ENCODE measurements at regions not wholly inside any gene's neighbourhood (a gene's known extent, or its start where the extent isn't known, plus 50 kb on each side); places are given as distances from the start of the nearest gene placed in this dataset.

GRCh38 chr13:87094646-87095045, 576.5 kb upstream of the SLITRK5 start:
- H3K36me3 ChIP-seq: no peaks in the 10 kb centered on the region
- no peak for FAIRE-seq
- 10 to 17% methylated on average over 3 of the region's 3 CpGs for WGBS, 2 donors
- TF ChIP-seq CTCF (IDR thresholded peaks at IDR 0.05): no peak
- no peaks in the 10 kb centered on the region for H3K9me3 ChIP-seq
- ATAC-seq: no peak
- H3K4me3 ChIP-seq: no peak overlapping the region
- no peaks in the 10 kb centered on the region for H3K4me1 ChIP-seq
- H3K27me3 ChIP-seq: no peaks in the 10 kb centered on the region
- intact Hi-C loops (cut with DNase I): no loop called here
- DNase-seq: no peak
- no peak overlapping the region for H3K27ac ChIP-seq

- TF ChIP-seq CTCF (IDR thresholded peaks at IDR 0.05): no peak
- FAIRE-seq (no peak), ATAC-seq (no peak), DNase-seq (no peak)
- intact Hi-C loops (cut with DNase I): no loop called here
- no peaks in the 10 kb centered on the region for H3K9me3 ChIP-seq
- H3K27ac ChIP-seq: no peak overlapping the region
- no peaks in the 10 kb centered on the region for H3K27me3 ChIP-seq
- 69 to 73% methylated on average over 5 of the region's 5 CpGs for WGBS, 2 donors
- no peak overlapping the region for H3K4me3 ChIP-seq
- no peaks in the 10 kb centered on the region for H3K4me1 ChIP-seq
- no peaks in the 10 kb centered on the region for H3K36me3 ChIP-seq
Measured at GRCh38 chr13:87100431-87100830, 570.7 kb upstream of the SLITRK5 start.

GRCh38 chr13:87107651-87108050, 563.5 kb upstream of the SLITRK5 start:
- no peak overlapping the region for H3K4me3 ChIP-seq
- no peak for ATAC-seq
- TF ChIP-seq CTCF (IDR thresholded peaks at IDR 0.05): no peak
- H3K27me3 ChIP-seq: no peaks in the 10 kb centered on the region
- WGBS, 2 donors: 47 to 56% methylated on average over 2 of the region's 2 CpGs
- H3K36me3 ChIP-seq: no peaks in the 10 kb centered on the region
- no peaks in the 10 kb centered on the region for H3K9me3 ChIP-seq
- no peak for FAIRE-seq
- H3K4me1 ChIP-seq: no peaks in the 10 kb centered on the region
- intact Hi-C loops (cut with DNase I): no loop called here
- no peak overlapping the region for H3K27ac ChIP-seq
- DNase-seq: no peak

- intact Hi-C loops (cut with DNase I): no loop called here
- no peaks in the 10 kb centered on the region for H3K9me3 ChIP-seq
- no peaks in the 10 kb centered on the region for H3K27me3 ChIP-seq
- H3K4me3 ChIP-seq: no peak overlapping the region
- 48 to 73% methylated on average over 2 of the region's 2 CpGs for WGBS, 2 donors
- ATAC-seq (no peak), DNase-seq (no peak), FAIRE-seq (no peak)
- H3K4me1 ChIP-seq: no peaks in the 10 kb centered on the region
- no peak for TF ChIP-seq CTCF (IDR thresholded peaks at IDR 0.05)
- no peak overlapping the region for H3K27ac ChIP-seq
- no peaks in the 10 kb centered on the region for H3K36me3 ChIP-seq
Measured at GRCh38 chr13:87120476-87120875, 550.7 kb upstream of the SLITRK5 start.

- Histone ChIP-seq H3K4me3 (no peak overlapping the region), H3K9me3 (no peaks in the 10 kb centered on the region), H3K4me1 (no peaks in the 10 kb centered on the region), H3K27me3 (no peaks in the 10 kb centered on the region), H3K36me3 (no peaks in the 10 kb centered on the region), H3K27ac (no peak overlapping the region)
- intact Hi-C loops (cut with DNase I): no loop called here
- no peak for TF ChIP-seq CTCF (IDR thresholded peaks at IDR 0.05)
- ATAC-seq: no peak
- no peak for DNase-seq
- no peak for FAIRE-seq
Measured at GRCh38 chr13:87122551-87122950, 548.6 kb upstream of the SLITRK5 start.
